GM12878 (cell line): ENCODE measurements at regions not wholly inside any gene's neighbourhood (a gene's known extent, or its start where the extent isn't known, plus 50 kb on each side); places are given as distances from the start of the nearest gene placed in this dataset.

Experiments
- ATAC-seq: fragments of 200-7000 bp; cut with Tn5 transposase; 3 replicates; pipeline ENCODE4 v1.9.1; 2020; ENCODE audit warnings: mild to moderate bottlenecking, moderate library complexity
- BruUV-seq: library from RNA; stranded (reverse); fragments of 400-500 nt; replicated peaks from 2 replicates; lab custom pipeline; 2021; lab: Mats Ljungman, UMichigan
- CTCF ChIA-PET: fragments of 300-600 bp; sonication (Branson Sonifier 250); formaldehyde crosslinking; extraction: SDS; loops from one replicate; lab custom pipeline; 2021; ENCODE audit warnings: inconsistent platforms; lab: Yijun Ruan, JAX
- POLR2A ChIA-PET: fragments of 350-600 bp; formaldehyde crosslinking; extraction: SDS; loops from one replicate; lab custom pipeline; 2021; ENCODE audit warnings: inconsistent platforms; lab: Charles Lee
- RAD21 ChIA-PET: fragments of 300-600 bp; sonication (Branson Sonifier 250); formaldehyde crosslinking; loops from one replicate; lab custom pipeline; 2023; ENCODE audit warnings: antibody characterized with exemption; ENCODE audit not compliant: unreplicated experiment; lab: Charles Lee
- SMC1A ChIA-PET: fragments of 300-600 bp; sonication (Branson Sonifier 250); formaldehyde crosslinking; loops from one replicate; lab custom pipeline; 2023; ENCODE audit not compliant: unreplicated experiment, uncharacterized antibody; lab: Charles Lee
- DNase-seq: peaks from one replicate; pipeline ENCODE4 v3.0.0-alpha.2; 2011; ENCODE audit warnings: low read depth, low spot score
- FAIRE-seq: peaks from 3 replicates; lab custom pipeline; 2011; peaks lifted over from hg19 to GRCh38; lab: Jason Lieb, UNC
- H2AFZ ChIP-seq: 2 replicates; pipeline ENCODE4 v1.6.0; 2011; ENCODE audit warnings: low read depth, low read length, control low read depth; ENCODE audit not compliant: control insufficient read depth
- H3K27ac ChIP-seq: 2 replicates; pipeline ENCODE4 v1.5.1; 2011; ENCODE audit warnings: control low read depth; ENCODE audit not compliant: control insufficient read depth, insufficient read depth
- H3K27me3 ChIP-seq, 2 experiments: replicated peaks in 1 of 2; 2 replicates each; pipeline versions ENCODE4 v1.6.0 to v1.6.1; 2011; ENCODE audit warnings: low read length in 1 of 2; ENCODE audit not compliant: control insufficient read depth in 2 of 2, insufficient read depth in 2 of 2
- H3K36me3 ChIP-seq, 2 experiments: 2 replicates each; pipeline ENCODE4 v1.5.1; 2011; ENCODE audit warnings: low read length in 1 of 2; ENCODE audit not compliant: control insufficient read depth in 2 of 2, insufficient read depth in 2 of 2
- H3K4me1 ChIP-seq: 2 replicates; pipeline ENCODE4 v1.6.1; 2011; ENCODE audit warnings: mild to moderate bottlenecking, low read length, moderate library complexity, mixed read lengths; ENCODE audit not compliant: control insufficient read depth, insufficient read depth
- H3K4me2 ChIP-seq: 2 replicates; pipeline ENCODE4 v1.6.0; 2011; ENCODE audit warnings: control low read depth; ENCODE audit not compliant: control insufficient read depth, insufficient read depth
- H3K4me3 ChIP-seq: fragments of 200-600 bp; sonication (generic); 2 replicates; pipeline ENCODE4 v1.5.1; 2016
- H3K79me2 ChIP-seq: 2 replicates; pipeline ENCODE4 v1.6.0; 2011; ENCODE audit warnings: low read length; ENCODE audit not compliant: control insufficient read depth, insufficient read depth
- H3K9ac ChIP-seq: 2 replicates; pipeline ENCODE4 v1.8.0; 2011; ENCODE audit warnings: low read length, control low read depth, mixed read lengths; ENCODE audit not compliant: control insufficient read depth, insufficient read depth
- H3K9me3 ChIP-seq: replicated peaks from 3 replicates; pipeline ENCODE4 v1.5.1; 2011; ENCODE audit warnings: mild to moderate bottlenecking, low read length; ENCODE audit not compliant: control insufficient read depth, insufficient read depth
- H4K20me1 ChIP-seq: 2 replicates; pipeline ENCODE4 v1.6.0; 2011; ENCODE audit not compliant: control insufficient read depth, insufficient read depth
- ASH2L ChIP-seq: fragments of 300-600, 200-600 bp; sonication (generic); IDR thresholded peaks from 2 replicates; pipeline ENCODE4 v1.6.1; 2017; ENCODE audit warnings: low read depth, mild to moderate bottlenecking, borderline replicate concordance
- CHD2 ChIP-seq: IDR thresholded peaks from 2 replicates; pipeline ENCODE4 v1.6.1; 2011; ENCODE audit warnings: low read depth, low read length, improper control_type of control experiment, borderline replicate concordance
- ESRRA ChIP-seq: IDR thresholded peaks from 2 replicates; pipeline ENCODE4 v1.6.1; 2012; ENCODE audit warnings: mild to moderate bottlenecking, low read length, improper control_type of control experiment
- IRF3 ChIP-seq: fragments of 450-650 bp; IDR thresholded peaks from 2 replicates; pipeline ENCODE4 v1.6.1; 2014; ENCODE audit warnings: mild to moderate bottlenecking
- KAT2A ChIP-seq: conservative IDR thresholded peaks from 2 replicates; pipeline ENCODE4 v1.6.1; 2011; ENCODE audit warnings: low read depth, low read length; ENCODE audit not compliant: control insufficient read depth
- KLF5 ChIP-seq: fragments of 450-650 bp; IDR thresholded peaks from 2 replicates; pipeline ENCODE4 v1.6.1; 2014; ENCODE audit warnings: mild to moderate bottlenecking; ENCODE audit not compliant: partially characterized antibody
- MEF2B ChIP-seq: fragments of 450-650 bp; IDR thresholded peaks from 2 replicates; pipeline ENCODE4 v1.6.1; 2018; ENCODE audit warnings: mild to moderate bottlenecking, moderate library complexity; ENCODE audit not compliant: partially characterized antibody, poor library complexity, severe bottlenecking
- RB1 ChIP-seq: fragments of 450-650 bp; formaldehyde crosslinking; IDR thresholded peaks from 2 replicates; pipeline ENCODE4 v1.6.1; 2017; ENCODE audit warnings: mild to moderate bottlenecking, borderline replicate concordance
- STAT3 ChIP-seq: IDR thresholded peaks from 2 replicates; pipeline ENCODE4 v1.6.1; 2011; ENCODE audit warnings: low read depth, low read length, improper control_type of control experiment
- ZNF207 ChIP-seq: fragments of 450-650 bp; IDR thresholded peaks from 2 replicates; pipeline ENCODE4 v1.6.1; 2014; ENCODE audit warnings: antibody characterized with exemption, mild to moderate bottlenecking, borderline replicate concordance
- WGBS: methylation state at CpG from one replicate; pipeline ENCODE4 v1.1.6; 2016; ENCODE audit warnings: low lambda C conversion rate; ENCODE audit not compliant: insufficient replicate concordance, insufficient coverage; ENCODE audit errors: missing lambda C conversion rate; 5-methylcytosine and 5-hydroxymethylcytosine counted together
- in situ Hi-C: fragments of 300-500 bp; cut with MboI; formaldehyde crosslinking; loops from 9 replicates; pipeline ENCODE4 v1.14.3; 2018; ENCODE audit warnings: mixed read lengths
- intact Hi-C: fragments of 100-400 bp; cut with micrococcal nuclease; formaldehyde crosslinking; loops from one replicate; pipeline ENCODE4 v1.14.2; 2022; ENCODE audit not compliant: unreplicated experiment

- ChIA-PET RAD21 (no interaction called here), CTCF (no interaction called here), SMC1A (no interaction called here), POLR2A (no interaction called here)
- 53% methylated on average over 2 of the region's 2 CpGs for WGBS
- intact Hi-C loops (no loop called here), in situ Hi-C loops (no loop called here)
- H3K27ac ChIP-seq = no peak overlapping the region
- no peaks in the 10 kb centered on the region for H3K36me3 ChIP-seq
- no peaks in the 10 kb centered on the region for H3K79me2 ChIP-seq
- peaks cover 0 to 1% of the 10 kb centered on the region in 2 experiments; a peak in 2 of 4 replicates for H3K27me3 ChIP-seq
- no peaks in the 10 kb centered on the region for H3K4me1 ChIP-seq
- no peak overlapping the region for H3K4me3 ChIP-seq
- ATAC-seq (no peak), DNase-seq (no peak), FAIRE-seq (no peak)
- H2AFZ ChIP-seq = no peak overlapping the region
- BruUV-seq = no TSS peak
- H3K4me2 ChIP-seq = no peak overlapping the region
- no peak overlapping the region for H3K9ac ChIP-seq
- H3K9me3 ChIP-seq = peaks cover 2% of the 10 kb centered on the region; the same call in 1 of the 3 replicates
- TF ChIP-seq MEF2B (no peak), STAT3 (no peak), KLF5 (no peak), IRF3 (no peak), RB1 (no peak), ZNF207 (no peak), ESRRA (no peak), KAT2A (no peak), CHD2 (no peak), ASH2L (no peak)
- no peaks in the 10 kb centered on the region for H4K20me1 ChIP-seq
Observed at GRCh38 chr1:24244519-24245268, 57.6 kb upstream of the IFNLR1 start.
